ENCODE measurements at regions not wholly inside any gene's neighbourhood (a gene's known extent, or its start where the extent isn't known, plus 50 kb on each side); places are given as distances from the start of the nearest gene placed in this dataset.
A peak's percentile ranks its signal among the peaks of the same experiment; 100 is the strongest.
"Not testable (repeated sequence)": the region's sequence is repeated elsewhere in the genome, so short reads cannot be mapped to it uniquely, and the experiment has no call there.

DNA sequence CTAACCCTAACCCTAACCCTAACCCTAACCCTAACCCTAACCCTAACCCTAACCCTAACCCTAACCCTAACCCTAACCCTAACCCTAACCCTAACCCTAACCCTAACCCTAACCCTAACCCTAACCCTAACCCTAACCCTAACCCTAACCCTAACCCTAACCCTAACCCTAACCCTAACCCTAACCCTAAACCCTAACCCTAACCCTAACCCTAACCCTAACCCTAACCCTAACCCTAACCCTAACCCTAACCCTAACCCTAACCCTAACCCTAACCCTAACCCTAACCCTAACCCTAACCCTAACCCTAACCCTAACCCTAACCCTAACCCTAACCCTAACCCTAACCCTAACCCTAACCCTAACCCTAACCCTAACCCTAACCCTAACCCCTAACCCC is 80.6 kb upstream of the PLEKHG4B start:
- CTCF ChIA-PET; DNase-seq (ENCODE audit: unreplicated experiment); H3K36me3 Mint-ChIP-seq (ENCODE audit: insufficient read depth, unreplicated experiment); POLR2A ChIA-PET; H3K4me3 Mint-ChIP-seq (ENCODE audit: unreplicated experiment); intact Hi-C loops (cut with micrococcal nuclease); H3K27me3 Mint-ChIP-seq (ENCODE audit: insufficient read depth, unreplicated experiment); H3K9me3 Mint-ChIP-seq (ENCODE audit: unreplicated experiment); H3K27ac Mint-ChIP-seq (ENCODE audit: low read depth, unreplicated experiment); BruUV-seq (replicated peaks); H3K4me1 Mint-ChIP-seq (ENCODE audit: insufficient read depth, unreplicated experiment): not testable (repeated sequence)

DNA sequence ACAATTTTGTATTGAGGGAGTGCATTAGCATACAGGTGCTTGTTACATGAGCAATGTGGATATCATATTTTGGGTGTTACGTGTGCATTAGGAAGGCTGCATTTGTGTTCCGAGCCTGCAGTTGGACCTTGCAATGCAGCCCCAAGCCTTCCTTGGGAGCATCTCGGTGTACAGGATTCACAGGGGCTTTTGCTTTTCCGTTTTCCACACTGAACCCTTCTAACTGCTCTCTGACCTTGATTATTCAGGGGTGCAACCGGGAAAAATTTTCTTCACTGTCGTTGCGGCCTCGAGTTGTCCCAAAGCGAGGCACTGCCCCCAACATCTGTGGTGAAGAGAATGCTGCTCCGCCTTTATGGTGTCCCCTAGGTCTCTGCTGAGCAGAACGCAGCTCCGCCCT is 80.1 kb upstream of the PLEKHG4B start:
- POLR2A ChIA-PET = no interaction called here
- Mint-ChIP-seq H3K4me3 (ENCODE audit: unreplicated experiment) (no peak overlapping the region), H3K9me3 (ENCODE audit: unreplicated experiment) (no peaks in the 10 kb centered on the region), H3K36me3 (ENCODE audit: insufficient read depth, unreplicated experiment) (no peaks in the 10 kb centered on the region), H3K27ac (ENCODE audit: low read depth, unreplicated experiment) (no peak overlapping the region), H3K27me3 (ENCODE audit: insufficient read depth, unreplicated experiment) (no peaks in the 10 kb centered on the region), H3K4me1 (ENCODE audit: insufficient read depth, unreplicated experiment) (no peaks in the 10 kb centered on the region)
- CTCF ChIA-PET = no interaction called here
- intact Hi-C loops (cut with micrococcal nuclease) = no loop called here
- TF ChIP-seq, protein P1, sequence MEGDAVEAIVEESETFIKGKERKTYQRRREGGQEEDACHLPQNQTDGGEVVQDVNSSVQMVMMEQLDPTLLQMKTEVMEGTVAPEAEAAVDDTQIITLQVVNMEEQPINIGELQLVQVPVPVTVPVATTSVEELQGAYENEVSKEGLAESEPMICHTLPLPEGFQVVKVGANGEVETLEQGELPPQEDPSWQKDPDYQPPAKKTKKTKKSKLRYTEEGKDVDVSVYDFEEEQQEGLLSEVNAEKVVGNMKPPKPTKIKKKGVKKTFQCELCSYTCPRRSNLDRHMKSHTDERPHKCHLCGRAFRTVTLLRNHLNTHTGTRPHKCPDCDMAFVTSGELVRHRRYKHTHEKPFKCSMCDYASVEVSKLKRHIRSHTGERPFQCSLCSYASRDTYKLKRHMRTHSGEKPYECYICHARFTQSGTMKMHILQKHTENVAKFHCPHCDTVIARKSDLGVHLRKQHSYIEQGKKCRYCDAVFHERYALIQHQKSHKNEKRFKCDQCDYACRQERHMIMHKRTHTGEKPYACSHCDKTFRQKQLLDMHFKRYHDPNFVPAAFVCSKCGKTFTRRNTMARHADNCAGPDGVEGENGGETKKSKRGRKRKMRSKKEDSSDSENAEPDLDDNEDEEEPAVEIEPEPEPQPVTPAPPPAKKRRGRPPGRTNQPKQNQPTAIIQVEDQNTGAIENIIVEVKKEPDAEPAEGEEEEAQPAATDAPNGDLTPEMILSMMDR (IDR thresholded peaks at IDR 0.05; ENCODE audit: unreplicated experiment) = no peak
- peak; percentile 31 for DNase-seq (ENCODE audit: unreplicated experiment)
- BruUV-seq (replicated peaks) = no TSS peak

DNA sequence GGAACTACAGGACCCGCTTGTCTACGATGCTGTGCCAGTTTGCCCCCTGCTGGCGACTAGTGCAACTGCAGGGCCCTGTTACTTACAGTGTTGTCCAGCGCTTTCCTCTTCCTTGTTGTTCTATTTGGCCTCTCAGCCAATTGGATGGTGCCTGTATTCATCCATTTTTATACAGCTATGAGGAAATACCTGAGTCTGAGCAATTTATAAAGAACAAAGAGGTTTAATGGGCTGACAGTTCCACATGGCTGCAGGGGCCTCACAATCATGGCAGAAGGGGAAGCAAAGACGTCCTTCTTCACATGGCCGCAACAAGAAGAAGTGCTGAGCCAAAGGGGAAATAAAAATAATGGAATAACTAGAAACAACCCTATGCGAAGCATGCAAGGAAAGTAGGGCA is 78.7 kb upstream of the PLEKHG4B start:
- intact Hi-C loops (cut with micrococcal nuclease) = no loop called here
- ChIA-PET POLR2A (no interaction called here), CTCF (no interaction called here)
- no peak overlapping the region for H3K4me3 Mint-ChIP-seq (ENCODE audit: unreplicated experiment)
- no peak for DNase-seq (ENCODE audit: unreplicated experiment)
- TF ChIP-seq, protein P1 (IDR thresholded peaks at IDR 0.05; ENCODE audit: unreplicated experiment) = no peak
- H3K4me1 Mint-ChIP-seq (ENCODE audit: insufficient read depth, unreplicated experiment) = no peaks in the 10 kb centered on the region
- no TSS peak for BruUV-seq (replicated peaks)
- no peaks in the 10 kb centered on the region for H3K27me3 Mint-ChIP-seq (ENCODE audit: insufficient read depth, unreplicated experiment)
- H3K36me3 Mint-ChIP-seq (ENCODE audit: insufficient read depth, unreplicated experiment) = no peaks in the 10 kb centered on the region
- no peaks in the 10 kb centered on the region for H3K9me3 Mint-ChIP-seq (ENCODE audit: unreplicated experiment)
- peak overlapping the region; percentile 74 for H3K27ac Mint-ChIP-seq (ENCODE audit: low read depth, unreplicated experiment)

DNA sequence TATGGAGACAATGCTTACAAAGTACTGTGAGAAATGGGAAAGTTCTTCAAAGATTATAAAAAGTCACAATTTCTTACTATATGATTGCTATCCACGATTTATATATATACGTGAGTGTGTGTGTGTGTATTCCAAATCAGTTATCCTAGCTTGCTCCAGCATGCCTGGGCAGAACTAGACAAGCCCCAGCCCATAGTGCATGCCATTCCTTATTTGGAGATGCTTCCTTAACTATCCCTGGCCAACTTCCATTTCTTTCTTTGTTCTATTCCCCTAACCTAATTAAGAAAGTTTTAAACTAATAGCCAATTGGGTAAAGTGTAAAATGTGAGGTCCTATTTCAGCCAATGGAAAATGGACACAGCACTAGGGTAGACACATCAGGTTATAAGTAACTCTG is 77.3 kb upstream of the PLEKHG4B start:
- intact Hi-C loops (cut with micrococcal nuclease); H3K27me3 Mint-ChIP-seq (ENCODE audit: insufficient read depth, unreplicated experiment): not testable (repeated sequence)

DNA sequence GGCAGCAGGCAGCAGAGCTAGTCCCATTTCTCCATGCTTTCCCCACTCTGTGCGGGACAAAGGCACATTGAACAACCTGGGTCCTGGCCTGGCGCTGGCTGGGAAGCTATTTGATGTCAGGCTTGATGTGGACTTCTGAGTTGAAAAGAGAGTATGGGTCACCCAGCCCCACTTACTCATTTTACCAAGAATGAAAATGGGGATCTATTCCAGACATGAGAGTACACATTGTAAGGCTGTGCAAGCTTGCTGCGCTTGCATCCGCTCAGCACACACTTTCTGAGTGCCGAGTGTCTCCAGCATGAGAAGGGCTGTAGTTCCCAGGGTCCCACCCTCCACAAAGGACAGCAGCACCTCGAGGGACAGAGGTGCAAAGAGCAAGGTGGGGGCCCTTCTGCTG is 71.7 kb upstream of the PLEKHG4B start:
- H3K4me1 Mint-ChIP-seq (ENCODE audit: insufficient read depth, unreplicated experiment); H3K9me3 Mint-ChIP-seq (ENCODE audit: unreplicated experiment); BruUV-seq (replicated peaks); intact Hi-C loops (cut with micrococcal nuclease); H3K27ac Mint-ChIP-seq (ENCODE audit: low read depth, unreplicated experiment); DNase-seq (ENCODE audit: unreplicated experiment); H3K36me3 Mint-ChIP-seq (ENCODE audit: insufficient read depth, unreplicated experiment); H3K4me3 Mint-ChIP-seq (ENCODE audit: unreplicated experiment): not testable (repeated sequence)
- H3K27me3 Mint-ChIP-seq (ENCODE audit: insufficient read depth, unreplicated experiment) = peaks cover 21% of the 10 kb centered on the region
- POLR2A ChIA-PET = interaction anchor here (0.7 kb wide), 1 partner anchor 13 kb away, joined by 3 read pairs; no protein-coding TSS in a partner anchor
- CTCF ChIA-PET = interaction anchor here (0.6 to 1.6 kb wide), 2 partner anchors 29 to 805 kb away, joined by 4 read pairs; no protein-coding TSS in a partner anchor

More for the DNA sequence above, 77.3 kb upstream of the PLEKHG4B start:
- H3K4me1 Mint-ChIP-seq (ENCODE audit: insufficient read depth, unreplicated experiment); H3K4me3 Mint-ChIP-seq (ENCODE audit: unreplicated experiment); H3K9me3 Mint-ChIP-seq (ENCODE audit: unreplicated experiment); H3K36me3 Mint-ChIP-seq (ENCODE audit: insufficient read depth, unreplicated experiment); CTCF ChIA-PET; BruUV-seq (replicated peaks): not testable (repeated sequence)
- POLR2A ChIA-PET = interaction anchor here (1.3 to 1.9 kb wide), 2 partner anchors 11 to 204 kb away, joined by 4 to 8 read pairs; partner anchors contain the start of genes CCDC127 and SDHA
- H3K27ac Mint-ChIP-seq (ENCODE audit: low read depth, unreplicated experiment) = peak overlapping the region; percentile 74
- DNase-seq (ENCODE audit: unreplicated experiment) = peak; percentile 73

Measured in MCF 10A (cell line).